Hematopoietic multipotent progenitor cell treated with erythropoietin and hydrocortisone succinate and interleukin-3 and kit ligand, for 15 days (in vitro differentiated cells): ENCODE measurements at regions not wholly inside any gene's neighbourhood (a gene's known extent, or its start where the extent isn't known, plus 50 kb on each side); places are given as distances from the start of the nearest gene placed in this dataset.

Experiments used
- DNase-seq: peaks from one replicate; pipeline ENCODE4 v3.0.0-alpha.2; 2015; ENCODE audit warnings: low spot score

GRCh38 chr14:51396222-51396815 is 156.3 kb downstream of the TMX1 start:
- no peak for DNase-seq

DNA sequence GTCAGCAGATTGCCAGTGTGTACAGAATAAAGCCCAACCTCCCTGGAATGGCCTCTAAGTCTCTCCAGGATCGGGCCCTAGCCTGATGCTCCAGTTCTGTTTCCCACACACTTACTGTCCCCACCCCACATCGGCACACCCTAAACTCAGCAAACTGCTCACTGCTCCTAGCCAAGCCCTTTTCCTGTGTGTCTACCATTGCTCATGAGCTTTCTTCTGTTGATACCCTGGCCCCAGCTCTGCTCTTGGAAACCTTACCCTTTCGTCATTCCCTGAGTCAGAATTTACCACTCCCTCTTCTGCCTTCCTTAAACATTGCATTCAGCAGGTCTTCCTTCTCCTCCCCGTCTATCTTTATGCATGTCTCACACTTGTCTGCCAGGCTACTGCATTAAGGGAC is 158.9 kb downstream of the TMX1 start:
- DNase-seq = no peak

- DNase-seq = no peak
These were observed 160.1 kb downstream of the TMX1 start for GRCh38 chr14:51400139-51400538.

DNA sequence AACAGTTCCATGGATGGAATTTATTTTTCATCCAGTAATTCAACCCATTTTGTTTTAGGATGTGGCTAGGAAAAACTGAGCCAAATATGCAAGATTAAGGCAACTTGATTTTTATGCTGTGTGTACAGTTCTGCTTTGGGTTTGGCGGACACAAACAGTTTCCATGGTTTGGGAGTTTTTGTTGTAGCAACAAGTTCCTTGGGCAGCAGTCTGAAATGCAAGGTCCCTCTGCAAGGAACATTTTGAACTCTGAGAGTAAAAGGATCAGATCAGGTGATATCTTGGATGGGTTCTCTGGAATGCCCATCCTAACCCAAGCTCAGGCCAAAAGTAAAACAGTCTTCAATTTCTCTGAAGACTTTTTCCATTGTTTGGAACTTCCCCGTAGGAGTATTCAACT is 161.2 kb downstream of the TMX1 start:
- no peak for DNase-seq

DNA sequence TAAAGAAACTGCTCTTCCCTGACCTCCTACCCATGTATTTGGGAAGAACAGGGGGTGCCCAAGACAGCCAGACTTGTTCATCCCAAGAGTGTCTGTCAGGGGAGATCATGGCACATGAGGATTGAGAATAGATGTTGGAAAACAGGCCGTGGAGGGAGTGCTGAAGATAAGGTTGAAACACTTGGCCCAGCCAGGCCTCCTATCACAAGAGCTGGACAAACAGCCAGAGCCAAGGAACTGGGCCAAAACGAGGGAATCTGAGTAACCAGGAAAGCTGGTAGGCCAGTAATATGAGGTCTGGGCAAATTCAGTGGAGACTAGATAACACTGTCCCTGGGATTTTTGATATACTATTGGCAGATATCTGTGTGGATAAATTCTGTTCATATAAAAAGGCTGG is 161.7 kb downstream of the TMX1 start:
- DNase-seq = no peak

- no peak for DNase-seq
These were observed 170.8 kb downstream of the TMX1 start for GRCh38 chr14:51410897-51411296.

GRCh38 chr14:51419685-51420084 is 179.6 kb downstream of the TMX1 start:
- DNase-seq = no peak

DNA sequence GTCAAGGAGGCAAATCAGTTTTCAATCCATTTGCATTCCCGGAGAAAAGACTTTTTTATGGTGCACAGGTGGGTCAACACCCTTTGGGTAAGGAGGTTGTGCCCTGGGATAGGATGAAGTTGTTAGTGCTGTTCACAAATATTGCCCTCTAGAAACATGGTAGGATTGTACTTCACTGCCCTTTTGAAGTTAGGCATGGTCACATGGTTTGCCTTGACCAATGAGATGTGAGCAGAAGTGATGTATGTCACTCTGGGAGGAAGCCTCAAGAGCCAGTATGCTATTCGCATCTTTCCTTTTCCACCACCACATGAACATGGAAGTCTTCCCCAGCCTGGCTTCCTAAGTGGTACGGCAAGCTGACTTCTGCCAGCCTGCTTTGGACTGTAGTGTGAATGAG is 182.7 kb downstream of the TMX1 start:
- DNase-seq = no peak

- DNase-seq = no peak
These were observed 184.0 kb downstream of the TMX1 start for GRCh38 chr14:51424041-51424440.

GRCh38 chr14:51424561-51425251 is 184.7 kb downstream of the TMX1 start:
- DNase-seq = no peak

DNA sequence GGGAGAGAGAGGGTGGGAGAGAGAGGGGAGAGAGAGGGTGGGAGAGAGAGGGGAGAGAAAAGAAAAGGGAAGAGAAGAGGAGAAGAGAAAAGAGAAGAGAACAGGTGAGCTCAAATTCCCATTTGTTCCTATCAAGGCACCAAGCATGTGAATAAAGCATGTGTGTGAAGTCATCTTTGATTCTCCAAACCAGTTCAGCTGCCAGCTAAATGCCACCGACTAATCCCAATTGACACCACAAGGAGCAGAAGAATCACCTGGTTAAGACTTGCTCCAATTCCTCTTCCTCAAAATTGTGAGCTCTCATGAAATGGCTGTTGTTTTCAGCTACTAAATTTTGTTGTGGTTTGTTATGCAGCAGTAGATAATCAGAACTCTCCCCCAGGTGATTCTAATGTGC is 188.9 kb downstream of the TMX1 start:
- no peak for DNase-seq

GRCh38 chr14:51430079-51430478 is 190.0 kb downstream of the TMX1 start:
- no peak for DNase-seq

- no peak for DNase-seq
These were observed 190.6 kb downstream of the TMX1 start for GRCh38 chr14:51430633-51431032.

- DNase-seq = no peak
These were observed 191.1 kb downstream of the TMX1 start for GRCh38 chr14:51431033-51431709.

- no peak for DNase-seq
These were observed 191.7 kb downstream of the TMX1 start for GRCh38 chr14:51431741-51432140.

- no peak for DNase-seq
These were observed 192.4 kb downstream of the TMX1 start for GRCh38 chr14:51432302-51432948.

DNA sequence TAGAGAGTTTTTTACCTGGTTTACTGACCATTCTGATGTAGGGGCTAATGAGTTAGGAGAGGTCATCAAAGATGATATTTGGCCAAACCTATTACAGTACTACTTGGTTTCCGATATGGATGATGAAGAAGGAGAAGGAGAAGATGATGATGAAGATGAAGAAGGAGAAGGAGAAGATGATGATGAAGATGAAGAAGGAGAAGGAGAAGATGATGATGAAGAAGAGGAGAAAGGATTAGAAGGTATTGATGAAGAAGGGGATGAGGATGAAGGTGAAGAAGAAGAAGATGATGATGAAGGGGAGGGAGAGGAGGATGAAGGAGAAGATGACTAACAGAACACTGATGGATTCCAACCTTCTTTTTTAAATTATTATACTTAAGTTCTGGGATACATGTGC is 196.6 kb downstream of the TMX1 start:
- no peak for DNase-seq

DNA sequence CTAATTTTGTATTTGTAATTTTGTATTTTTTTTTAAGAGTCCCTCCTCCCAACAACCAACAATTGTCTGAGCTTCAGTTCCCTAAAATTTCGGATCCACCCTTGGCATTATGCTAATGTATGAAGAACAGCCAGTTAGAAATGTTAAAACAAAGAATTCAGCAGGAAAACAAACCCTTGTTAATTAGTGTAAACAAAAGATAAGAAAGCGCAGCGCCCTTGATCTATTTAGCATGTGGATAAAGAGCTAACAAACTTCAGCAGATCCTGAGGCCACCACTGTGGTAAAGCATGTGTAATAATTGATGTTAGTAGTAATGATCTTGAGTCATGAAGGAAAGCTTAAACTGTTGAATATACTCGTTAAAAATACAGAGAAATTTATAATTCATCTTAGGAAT is 199.8 kb downstream of the TMX1 start:
- no peak for DNase-seq

- DNase-seq = no peak
These were observed 201.0 kb downstream of the TMX1 start for GRCh38 chr14:51441001-51441400.

DNA sequence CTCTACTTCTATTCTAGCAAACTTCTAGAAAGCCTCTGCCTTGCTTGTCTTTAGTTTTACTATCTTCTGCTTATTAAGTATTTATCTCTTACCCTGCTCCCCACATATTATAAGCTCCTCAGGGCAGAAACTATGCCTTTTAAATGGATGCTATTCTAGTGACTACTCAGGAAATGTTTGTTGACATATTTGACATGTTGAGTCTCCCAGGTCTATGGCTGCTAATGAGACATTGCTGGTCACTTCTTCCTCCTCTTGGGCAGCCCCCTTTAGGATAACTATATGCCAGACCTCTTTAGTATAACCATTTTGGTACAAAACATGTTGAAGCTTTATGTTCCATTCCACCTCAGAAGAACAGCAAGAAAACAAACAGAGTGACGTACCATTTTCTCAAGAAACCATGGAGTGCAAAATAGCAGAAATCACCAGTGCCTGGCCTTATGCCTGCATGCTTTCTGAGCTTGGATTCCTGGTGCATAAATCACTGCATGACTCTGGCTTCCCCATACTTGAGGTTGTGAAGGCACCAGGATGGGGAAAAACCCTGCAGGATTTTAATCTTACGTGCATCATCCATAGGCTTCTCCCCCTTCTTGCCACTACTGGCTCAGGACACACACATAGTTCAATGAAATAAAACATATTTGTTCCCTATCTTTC is 202.6 kb downstream of the TMX1 start:
- DNase-seq = no peak

DNA sequence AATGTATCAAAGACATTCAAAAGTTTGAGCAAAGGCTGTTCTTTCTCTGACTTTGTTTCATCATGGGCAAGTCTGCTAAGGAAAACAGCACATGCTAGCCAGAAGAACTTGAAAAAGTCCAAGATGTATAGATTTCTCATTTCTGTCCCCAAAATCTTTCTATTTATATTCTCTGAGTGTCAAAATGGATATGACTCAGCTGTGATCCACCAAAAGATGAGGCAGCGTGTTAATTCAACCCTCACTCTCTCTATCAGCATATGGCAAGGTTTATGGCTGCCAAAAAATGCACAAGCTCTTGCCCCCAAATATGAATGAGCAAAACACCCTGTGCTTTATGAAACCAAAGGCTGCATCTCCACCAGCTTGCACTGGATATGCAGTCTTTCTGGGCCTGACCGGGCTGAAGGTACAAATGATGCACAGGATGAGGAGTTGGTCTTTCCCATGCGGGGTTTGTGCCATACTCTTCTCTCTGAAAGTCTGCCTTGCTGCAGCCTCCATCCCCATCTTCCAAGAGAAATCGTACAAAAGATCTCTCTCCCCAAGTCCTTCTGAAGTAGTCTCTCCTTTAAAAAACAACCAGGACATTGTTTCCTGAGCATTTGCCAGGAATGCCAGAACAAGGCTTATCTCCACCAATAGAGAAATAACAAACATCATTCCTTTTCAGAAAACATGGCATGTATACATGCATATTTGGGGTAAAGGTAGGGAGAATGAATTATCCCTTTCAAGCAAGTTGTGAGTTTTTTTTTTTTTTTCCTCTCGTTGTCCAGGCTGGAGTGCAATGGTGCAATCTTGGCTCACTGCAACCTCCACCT is 203.4 kb downstream of the TMX1 start:
- DNase-seq = no peak
